Jurkat, Clone E6-1 (cell line): ENCODE measurements at regions not wholly inside any gene's neighbourhood (a gene's known extent, or its start where the extent isn't known, plus 50 kb on each side); places are given as distances from the start of the nearest gene placed in this dataset.
"Not testable (repeated sequence)": the region's sequence is repeated elsewhere in the genome, so short reads cannot be mapped to it uniquely, and the experiment has no call there.

Source experiments
- DNase-seq: peaks from one replicate; pipeline ENCODE4 v3.0.0-alpha.2; 2011; ENCODE audit warnings: low read depth, low spot score
- H3K4me3 ChIP-seq: 2 replicates; pipeline ENCODE4 v1.5.1; 2011; ENCODE audit warnings: mild to moderate bottlenecking, low read length, control low read depth, moderate library complexity

DNA sequence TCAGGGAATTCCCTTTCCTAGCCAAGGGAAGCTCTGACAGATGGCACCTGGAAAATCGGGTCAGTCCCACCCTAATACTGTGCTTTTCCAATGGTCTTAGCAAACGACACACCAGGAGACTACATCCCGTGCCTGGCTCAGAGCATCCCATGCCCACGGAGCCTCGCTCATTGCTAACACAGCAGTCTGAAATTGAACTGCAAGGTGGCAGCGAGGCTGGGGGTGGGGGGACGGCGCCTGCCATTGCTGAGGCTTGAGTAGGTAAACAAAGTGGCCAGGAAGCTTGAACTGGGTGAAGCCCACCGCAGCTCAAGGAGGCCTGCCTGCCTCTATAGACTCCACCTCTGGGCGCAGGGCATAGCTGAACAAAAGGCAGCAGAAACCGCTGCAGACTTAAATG lies 279.5 kb upstream of the LUZP2 start:
- not testable (repeated sequence) for DNase-seq

DNA sequence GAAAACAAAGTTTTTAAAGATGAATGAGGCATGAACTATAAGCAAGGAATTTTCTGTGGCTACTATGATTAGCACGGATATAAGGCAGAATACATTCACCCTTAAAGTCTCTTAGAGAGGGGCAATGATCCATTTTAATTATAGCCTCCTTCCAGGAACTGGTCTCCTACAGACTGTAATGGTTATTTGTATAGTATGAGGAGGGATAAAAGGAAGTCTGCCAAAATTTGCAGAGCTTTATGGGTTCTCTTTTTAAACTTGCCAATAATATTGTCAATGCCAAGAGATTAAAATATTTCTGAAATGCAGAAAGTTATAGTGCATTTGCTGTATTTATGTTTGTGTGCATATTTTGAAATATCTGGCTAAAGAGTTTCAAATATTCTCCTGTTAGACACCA lies 271.4 kb upstream of the LUZP2 start:
- DNase-seq = no peak
- no peak overlapping the region for H3K4me3 ChIP-seq

More for the DNA sequence above, 279.5 kb upstream of the LUZP2 start:
- H3K4me3 ChIP-seq = not testable (repeated sequence)

DNA sequence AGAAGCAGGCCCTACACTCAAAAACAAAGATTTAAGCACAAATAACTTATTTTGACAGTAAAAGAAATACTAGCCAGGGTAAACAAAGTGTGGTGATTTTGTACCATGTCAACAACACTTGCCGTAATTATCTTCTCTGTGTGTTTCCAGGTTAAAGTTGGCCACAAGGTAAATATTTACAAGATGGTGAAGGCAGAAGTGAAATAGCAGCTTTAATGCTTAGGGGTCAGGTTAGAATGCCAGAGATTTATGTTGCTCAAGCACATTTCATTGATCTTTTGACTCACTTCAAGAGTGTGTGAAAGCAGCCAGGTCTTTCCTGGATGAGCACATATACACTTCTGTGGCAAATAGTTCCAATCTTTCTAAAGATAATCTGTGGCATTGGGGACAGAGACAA lies 270.2 kb upstream of the LUZP2 start:
- no peak overlapping the region for H3K4me3 ChIP-seq
- no peak for DNase-seq

DNA sequence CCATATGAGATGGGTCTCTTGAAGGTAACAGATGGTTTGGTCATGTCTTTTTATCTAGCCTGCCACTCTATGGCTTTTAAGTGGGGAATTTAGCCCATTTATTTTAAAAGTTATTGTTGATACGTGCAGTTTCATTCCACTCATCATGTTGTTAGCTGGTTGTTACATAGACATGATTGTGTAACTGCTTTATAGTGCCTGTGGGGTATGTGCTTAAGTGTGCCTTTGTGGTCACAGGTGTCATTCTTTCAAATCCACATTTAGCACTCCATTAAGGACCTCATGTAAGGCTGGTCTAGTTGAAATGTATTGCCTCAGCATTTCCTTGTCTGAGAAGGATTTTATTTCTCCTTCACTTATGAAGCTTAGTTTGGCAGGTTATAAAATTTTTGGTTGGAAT lies 263.8 kb upstream of the LUZP2 start:
- H3K4me3 ChIP-seq = no peak overlapping the region
- DNase-seq = peak; percentile 3

DNA sequence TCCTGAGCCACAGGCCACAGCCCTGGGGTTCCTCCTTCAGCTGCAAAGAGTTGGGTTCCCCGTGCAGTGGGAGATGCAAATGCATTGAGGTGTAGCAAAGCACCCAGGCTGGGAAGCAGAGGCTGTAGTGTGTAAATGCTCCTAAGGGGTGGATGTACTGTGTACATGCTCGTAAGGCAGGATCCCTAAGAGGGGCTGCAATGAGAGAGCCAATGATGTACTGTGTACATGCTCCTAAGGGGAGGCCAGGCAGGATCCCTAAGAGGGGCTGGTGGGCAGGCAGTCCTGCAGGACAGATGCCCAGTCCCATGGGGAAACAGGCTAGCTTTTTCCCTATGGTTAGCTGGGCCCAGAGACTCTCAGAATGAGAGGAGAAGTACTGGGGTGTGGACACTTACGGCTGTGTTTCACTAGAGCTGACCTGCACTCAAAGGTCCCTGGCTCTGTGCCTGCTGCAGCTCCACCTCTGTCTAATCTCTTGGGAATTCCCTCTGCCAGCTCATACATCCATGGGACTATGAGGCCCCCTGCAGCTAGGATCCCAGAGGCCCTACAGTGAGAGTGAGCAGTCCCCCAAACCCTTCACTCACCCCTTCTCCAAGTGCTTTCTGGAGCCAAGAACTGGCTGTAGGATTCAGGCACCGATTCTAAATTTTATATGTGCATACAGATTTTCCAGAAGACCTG lies 261.9 kb upstream of the LUZP2 start:
- no peak overlapping the region for H3K4me3 ChIP-seq
- no peak for DNase-seq

DNA sequence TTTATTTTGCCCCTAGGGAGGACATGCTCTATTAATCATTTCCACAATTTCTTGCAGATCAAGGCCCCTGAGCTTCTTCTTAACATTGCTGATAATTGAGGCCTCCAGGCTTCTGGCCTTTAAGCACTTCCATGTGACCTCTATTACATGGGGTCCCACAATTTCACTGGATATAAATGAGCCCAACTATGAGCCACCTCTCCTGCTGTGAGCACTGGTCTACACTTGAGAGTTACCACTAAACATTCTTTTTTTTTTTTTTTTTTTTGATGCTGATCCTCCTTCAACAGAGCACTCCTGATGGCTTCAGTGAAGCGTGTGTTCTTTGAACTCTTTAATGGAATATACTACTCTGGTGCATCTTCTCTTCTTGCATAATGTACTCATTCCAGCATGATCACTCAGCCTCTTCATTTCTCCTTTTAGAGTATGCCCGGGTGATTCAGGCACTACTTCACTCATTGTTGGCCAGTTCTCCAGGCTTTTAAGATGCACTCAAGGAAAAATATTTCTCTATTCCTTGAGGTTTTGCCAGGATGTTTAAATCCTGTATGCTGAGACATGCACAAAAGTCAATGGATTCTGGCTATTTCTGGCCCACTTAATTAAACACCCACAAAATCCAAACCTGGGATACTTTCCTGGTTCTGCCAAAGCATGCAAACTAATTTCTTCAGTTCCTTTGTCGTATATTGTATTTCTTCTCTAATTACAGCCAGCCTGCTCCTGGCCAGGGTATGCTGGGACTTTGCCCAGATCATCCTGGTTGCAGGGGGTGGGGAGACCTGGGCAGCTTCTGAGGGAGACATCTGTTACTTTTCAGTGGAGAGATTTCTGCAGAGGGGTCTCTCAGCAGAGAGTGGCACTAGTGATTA lies 257.8 kb upstream of the LUZP2 start:
- H3K4me3 ChIP-seq = no peak overlapping the region
- no peak for DNase-seq

DNA sequence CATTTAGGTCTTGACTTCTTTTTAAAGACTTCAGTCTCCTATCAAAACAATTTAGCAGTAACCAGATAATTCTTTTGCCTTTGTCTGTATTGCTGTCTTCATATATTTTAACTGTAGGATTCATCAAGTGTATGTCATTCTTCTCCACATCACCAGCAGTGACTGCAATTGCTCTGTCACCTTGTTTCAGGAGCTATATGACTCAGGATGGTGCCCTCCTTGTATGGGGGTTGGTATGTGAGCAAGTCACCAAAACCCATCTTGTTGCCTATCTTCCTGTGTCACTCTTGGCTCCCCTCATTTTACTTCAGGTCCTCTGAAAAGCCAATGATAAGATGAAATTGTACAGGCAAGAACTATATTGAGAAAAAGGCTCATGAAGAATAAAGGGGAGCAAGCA lies 256.9 kb upstream of the LUZP2 start:
- no peak for DNase-seq
- no peak overlapping the region for H3K4me3 ChIP-seq

DNA sequence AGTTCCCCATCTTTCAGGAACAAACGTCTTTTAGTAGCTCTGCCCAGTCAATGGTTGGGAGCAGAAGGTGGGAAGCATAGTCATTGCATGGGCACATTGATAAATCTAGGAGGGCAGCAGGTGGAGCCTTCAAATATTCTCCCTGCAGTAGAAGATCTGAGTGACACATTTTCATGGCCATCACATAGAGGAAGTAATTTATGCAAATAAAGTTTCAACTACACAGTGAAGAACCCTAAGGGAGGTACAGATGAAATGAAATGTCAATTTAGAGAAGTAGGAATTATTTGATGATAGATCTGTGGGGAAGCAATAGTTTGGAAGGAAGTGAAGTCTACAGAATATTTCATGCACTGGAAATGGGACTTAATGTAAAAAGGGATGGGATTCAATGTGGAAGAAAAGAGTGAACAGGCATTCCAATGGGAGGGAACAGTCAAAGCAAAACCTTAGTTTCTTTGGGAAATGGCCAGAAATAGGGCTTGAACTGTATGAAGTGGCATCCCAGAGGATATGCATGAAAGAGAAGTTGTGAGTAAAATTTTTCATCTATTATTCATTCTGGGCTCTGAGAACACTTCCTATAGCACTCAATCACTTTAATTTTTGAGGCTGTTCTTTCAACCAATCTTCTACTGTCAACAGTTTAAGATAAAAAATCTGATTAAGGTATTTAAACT lies 256.2 kb upstream of the LUZP2 start:
- H3K4me3 ChIP-seq = no peak overlapping the region

DNA sequence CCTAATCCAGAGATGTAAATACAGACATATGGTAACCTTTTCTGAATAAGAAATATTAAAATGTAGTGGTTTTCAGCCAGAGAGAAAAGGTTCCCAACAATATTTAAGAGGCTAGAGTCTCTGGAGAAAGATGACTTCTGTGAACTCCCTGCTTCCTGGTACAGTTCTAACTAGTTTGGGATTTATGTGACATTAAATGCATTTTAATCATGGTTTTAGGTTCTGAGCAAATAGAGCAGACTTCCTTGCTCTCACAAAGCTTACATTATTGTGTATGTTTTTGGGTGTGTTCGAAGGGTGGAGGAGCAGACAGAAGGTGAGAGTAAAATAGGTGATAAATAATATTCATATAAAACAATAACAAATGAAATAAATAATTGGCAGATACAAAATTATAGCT lies 250.1 kb upstream of the LUZP2 start:
- no peak overlapping the region for H3K4me3 ChIP-seq
- DNase-seq = no peak

More for the DNA sequence above, 256.2 kb upstream of the LUZP2 start:
- no peak for DNase-seq

DNA sequence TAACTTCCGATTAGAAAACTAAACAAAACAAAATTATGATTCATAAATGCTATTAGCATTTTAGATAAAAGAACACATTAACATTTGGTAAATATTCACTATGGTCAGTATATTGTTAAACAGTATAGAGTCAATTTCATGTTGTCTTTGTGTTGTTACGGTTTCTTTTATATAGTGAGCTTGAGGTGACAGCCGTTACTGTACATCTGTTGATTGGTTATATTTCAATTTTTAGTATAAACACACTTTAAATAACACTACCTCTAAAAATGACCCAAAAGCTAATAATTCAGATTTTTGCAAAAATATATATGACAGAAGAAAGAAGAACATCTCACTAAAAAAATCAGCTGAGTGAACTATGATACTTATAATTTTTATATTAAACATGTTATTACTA lies 249.0 kb upstream of the LUZP2 start:
- no peak overlapping the region for H3K4me3 ChIP-seq

DNA sequence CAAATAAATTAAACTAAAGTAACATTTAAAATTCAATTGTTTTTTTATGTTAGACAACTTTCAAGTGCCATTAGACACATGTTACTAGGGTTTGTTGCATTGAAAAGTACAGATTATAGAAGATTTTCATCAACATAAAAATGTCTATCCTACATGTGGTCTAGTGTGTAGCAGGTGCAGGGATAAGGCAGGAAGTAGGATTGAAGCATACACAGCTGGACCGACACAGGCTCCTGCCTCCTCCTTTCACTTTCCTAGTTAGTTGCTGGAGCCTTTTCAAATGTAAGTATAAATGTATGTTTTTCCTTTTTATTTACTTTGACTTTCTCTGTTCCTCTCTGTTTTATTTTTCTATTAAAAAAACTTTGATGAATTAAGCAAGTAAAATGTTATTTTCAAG lies 246.9 kb upstream of the LUZP2 start:
- no peak for DNase-seq
- H3K4me3 ChIP-seq = no peak overlapping the region

More for the DNA sequence above, 249.0 kb upstream of the LUZP2 start:
- DNase-seq = no peak

DNA sequence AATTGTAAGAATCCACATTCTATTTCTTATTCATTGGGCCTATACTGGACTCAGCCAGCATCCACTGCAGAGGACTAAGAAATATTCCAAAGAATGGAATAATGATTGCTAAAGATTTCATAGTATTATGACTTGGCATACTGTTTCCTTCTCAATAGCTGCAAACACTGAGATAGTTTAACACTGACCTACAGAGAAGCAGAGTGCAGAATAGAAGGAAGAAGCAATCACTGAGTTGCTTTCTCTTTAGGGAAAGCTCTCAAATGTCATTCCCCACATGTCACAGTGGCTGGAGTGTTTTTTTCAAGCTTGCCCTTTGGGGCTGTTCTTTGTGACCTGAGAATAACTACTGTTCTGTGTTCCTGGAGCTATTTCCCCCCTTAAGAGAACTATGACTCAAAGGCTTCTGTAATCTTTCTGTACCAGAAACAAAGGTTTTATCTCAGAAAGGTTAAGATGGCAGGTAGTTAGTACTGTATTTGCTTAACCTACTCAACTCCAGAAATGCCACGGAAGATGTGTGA lies 243.6 kb upstream of the LUZP2 start:
- H3K4me3 ChIP-seq = no peak overlapping the region
- no peak for DNase-seq

DNA sequence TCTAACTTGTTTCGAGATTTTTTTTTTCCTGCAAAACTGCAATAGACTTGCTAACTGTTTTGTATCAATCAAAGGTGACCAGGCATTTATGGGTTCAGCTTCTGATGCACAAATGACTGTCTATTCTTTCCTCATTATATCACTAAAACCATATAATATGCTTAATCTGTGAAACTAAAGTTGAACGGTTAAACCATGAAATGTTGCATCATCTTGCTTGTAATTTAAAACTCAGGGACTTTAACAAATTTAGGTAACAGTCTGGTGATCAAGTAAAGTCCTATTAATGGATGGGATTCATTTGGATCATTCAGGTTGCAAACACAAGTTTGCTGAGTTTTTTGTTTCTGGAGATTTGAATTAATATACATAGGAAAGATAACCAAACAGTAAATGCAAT lies 232.0 kb upstream of the LUZP2 start:
- no peak for DNase-seq
- H3K4me3 ChIP-seq = no peak overlapping the region

DNA sequence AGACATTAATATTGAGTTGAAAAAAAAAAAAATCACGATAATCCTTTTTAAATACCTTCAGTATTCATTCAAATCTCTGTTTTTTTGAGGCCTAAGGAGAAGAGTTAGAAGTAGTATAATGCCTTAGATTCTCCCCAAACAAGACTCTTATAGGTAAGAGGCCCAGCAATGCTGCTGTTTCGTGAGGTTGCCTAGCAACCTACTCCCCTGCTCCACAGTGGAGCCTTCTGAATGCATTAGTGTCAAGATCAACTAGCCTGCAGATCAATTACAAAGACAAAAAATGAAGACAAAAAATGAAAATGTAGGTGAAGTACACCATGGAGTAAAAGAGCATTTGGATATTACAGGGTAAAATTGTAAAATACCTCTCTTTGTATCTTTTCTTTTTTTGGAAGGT lies 229.8 kb upstream of the LUZP2 start:
- no peak overlapping the region for H3K4me3 ChIP-seq
- no peak for DNase-seq

DNA sequence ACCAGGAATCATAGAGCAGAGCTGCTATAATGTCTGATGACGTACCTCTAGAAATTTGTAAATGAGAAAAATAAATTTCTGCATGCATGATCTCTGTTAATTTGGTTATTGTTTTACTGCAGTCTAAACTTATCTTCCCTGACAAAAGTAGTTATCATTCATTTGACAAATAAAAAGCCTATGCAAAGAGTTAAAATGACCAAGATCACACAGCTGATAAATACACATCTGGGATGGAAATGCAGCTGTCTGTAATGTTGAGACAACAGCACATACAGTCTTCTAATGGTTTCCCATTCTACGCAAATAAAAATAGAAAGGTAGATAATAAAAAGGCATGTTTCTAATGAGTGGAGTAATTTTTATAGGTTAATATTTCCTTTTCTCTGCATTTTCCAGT lies 225.1 kb upstream of the LUZP2 start:
- H3K4me3 ChIP-seq = no peak overlapping the region
- DNase-seq = no peak

DNA sequence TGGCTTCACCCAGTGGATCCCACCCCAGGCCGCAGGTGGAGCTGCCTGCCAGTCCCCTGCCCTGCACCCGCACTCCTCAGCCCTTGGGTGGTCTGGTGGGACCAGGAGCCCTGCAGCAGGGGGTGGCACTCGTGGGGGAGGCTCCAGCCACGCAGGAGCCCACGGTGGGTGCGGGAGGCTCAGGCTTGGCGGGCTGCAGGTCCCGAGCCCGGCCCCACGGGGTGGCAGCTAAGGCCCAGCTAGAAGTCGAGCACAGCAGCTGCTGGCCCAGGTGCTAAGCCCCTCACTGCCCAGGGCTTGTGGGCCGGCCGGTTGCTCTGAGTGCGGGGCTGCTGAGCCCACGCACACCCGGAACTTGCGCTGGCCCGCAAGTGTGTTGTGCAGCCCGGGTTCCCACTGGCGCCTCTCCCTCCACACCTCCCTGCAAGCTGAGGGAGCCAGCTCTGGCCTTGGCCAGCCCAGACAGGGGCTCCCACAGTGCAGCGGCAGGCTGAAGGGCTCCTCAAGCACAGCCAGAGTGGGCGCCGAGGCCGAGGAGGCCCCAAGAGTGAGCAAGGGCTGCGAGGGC lies 222.6 kb upstream of the LUZP2 start:
- DNase-seq, H3K4me3 ChIP-seq: not testable (repeated sequence)

DNA sequence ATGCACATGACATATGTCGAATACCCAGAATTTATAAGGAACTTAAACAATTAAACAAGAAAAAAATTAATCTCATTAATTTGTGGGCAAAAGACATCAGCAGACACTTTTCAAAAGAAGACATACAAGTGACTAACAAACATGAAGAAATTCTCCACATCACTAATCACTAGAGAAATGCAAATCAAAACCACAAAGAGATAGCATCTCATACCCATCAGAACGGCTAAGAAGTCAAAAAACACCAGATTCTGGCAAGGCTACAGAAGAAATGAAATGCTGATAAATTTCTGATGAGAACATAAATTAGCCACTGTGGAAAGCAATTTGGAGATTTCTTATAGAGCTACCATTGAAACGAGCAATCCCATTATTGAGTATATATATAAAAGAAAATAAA lies 210.6 kb upstream of the LUZP2 start:
- DNase-seq = no peak
- no peak overlapping the region for H3K4me3 ChIP-seq

DNA sequence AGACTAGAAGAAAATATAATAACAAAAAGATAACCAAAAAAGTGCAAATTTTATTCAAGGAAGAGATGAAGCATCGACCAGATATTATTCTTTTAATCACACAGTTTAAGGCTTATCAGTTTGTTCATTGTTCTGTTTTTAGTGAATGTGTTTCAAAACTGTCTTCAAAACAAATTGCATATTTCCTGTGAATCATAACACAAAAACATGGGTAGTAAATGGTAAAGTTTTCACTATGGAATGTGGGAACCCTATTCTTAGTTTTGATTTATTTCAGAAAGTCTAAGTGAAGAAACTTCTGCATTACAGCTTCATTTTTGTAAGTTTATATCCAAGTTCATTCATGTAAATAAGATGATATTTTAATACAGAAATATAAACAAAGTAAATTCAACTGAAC lies 207.6 kb upstream of the LUZP2 start:
- DNase-seq = no peak
- H3K4me3 ChIP-seq = no peak overlapping the region

DNA sequence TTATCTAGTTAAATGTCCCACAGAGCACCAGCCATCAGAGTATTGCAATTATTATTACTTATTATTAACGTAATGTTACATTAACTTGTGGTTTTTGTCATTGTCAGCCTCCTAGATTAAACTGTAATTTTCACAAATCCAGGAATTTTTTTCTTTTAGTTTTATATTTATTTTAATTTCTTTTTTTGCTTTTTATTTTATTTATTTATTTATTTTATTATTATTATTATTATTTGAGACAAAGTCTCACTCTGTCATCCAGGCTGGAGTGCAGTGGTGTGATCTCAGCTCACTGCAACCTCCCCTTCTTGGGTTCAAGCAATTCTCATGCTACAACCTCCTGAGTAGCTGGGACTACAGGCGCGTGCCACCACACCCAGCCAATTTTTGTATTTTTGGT lies 202.9 kb upstream of the LUZP2 start:
- no peak overlapping the region for H3K4me3 ChIP-seq
- no peak for DNase-seq

DNA sequence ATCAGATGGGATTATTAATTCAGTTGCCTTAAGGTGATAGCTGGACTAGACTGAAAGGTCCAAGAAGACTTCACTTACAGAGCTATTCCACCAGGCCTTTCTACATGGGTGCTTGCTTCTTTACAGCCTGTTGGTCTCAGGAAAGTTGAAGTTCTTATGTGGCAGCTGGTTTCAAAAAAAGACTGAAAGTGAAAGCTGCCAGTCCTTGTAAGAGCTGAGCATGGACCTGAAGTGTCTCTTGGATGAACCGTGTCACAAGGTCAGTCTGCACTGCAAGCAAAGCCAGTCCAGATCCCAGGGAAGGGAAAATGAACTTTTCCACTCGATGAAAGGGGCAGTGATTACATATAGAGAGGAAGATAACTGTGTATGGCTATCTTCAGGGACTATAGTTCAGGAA lies 201.5 kb upstream of the LUZP2 start:
- H3K4me3 ChIP-seq = no peak overlapping the region
- no peak for DNase-seq
